C4-2B (cell line): ENCODE measurements at regions not wholly inside any gene's neighbourhood (a gene's known extent, or its start where the extent isn't known, plus 50 kb on each side); places are given as distances from the start of the nearest gene placed in this dataset.

Experiments
- CTCF ChIP-seq: fragments of 450-650 bp; conservative IDR thresholded peaks from 2 replicates; pipeline ENCODE4 v1.5.1; 2017; ENCODE audit warnings: mild to moderate bottlenecking
- ZFX ChIP-seq: fragments of 450-650 bp; IDR thresholded peaks from 2 replicates; pipeline ENCODE4 v1.6.1; 2017

GRCh38 chr1:55926906-55927471 is 652.4 kb downstream of the PLPP3 start:
- no peak for TF ChIP-seq CTCF
- TF ChIP-seq ZFX: no peak
